ENCODE measurements at regions not wholly inside any gene's neighbourhood (a gene's known extent, or its start where the extent isn't known, plus 50 kb on each side); places are given as distances from the start of the nearest gene placed in this dataset.

GRCh38 chr10:124288486-124288885, 130.2 kb downstream of the OAT start:
- no peak for DNase-seq

- no peak for DNase-seq
Measured at GRCh38 chr10:124287791-124288190, 130.9 kb downstream of the OAT start.

- DNase-seq: no peak
Measured at GRCh38 chr10:124287071-124287685, 131.5 kb downstream of the OAT start.

- no peak for DNase-seq
Measured at GRCh38 chr10:124286621-124287020, 132.1 kb downstream of the OAT start.

GRCh38 chr10:124285587-124286527, 132.9 kb downstream of the OAT start:
- DNase-seq: no peak

- DNase-seq: no peak
Measured at GRCh38 chr10:124283949-124284250, 134.8 kb downstream of the OAT start.

GRCh38 chr10:124283215-124283948, 135.3 kb downstream of the OAT start:
- DNase-seq: no peak

GRCh38 chr10:124282326-124282725, 136.4 kb downstream of the OAT start:
- DNase-seq: no peak

- DNase-seq: no peak
Measured at GRCh38 chr10:124281666-124282065, 137.1 kb downstream of the OAT start.

- no peak for DNase-seq
Measured at GRCh38 chr10:124280916-124281315, 137.8 kb downstream of the OAT start.

- DNase-seq: no peak
Measured at GRCh38 chr10:124279882-124280281, 138.8 kb downstream of the OAT start.

GRCh38 chr10:124279298-124279697, 139.4 kb downstream of the OAT start:
- DNase-seq: no peak

GRCh38 chr10:124278356-124278755, 140.4 kb downstream of the OAT start:
- no peak for DNase-seq

GRCh38 chr10:124273141-124273540, 145.6 kb downstream of the OAT start:
- DNase-seq: no peak

- no peak for DNase-seq
Measured at GRCh38 chr10:124271676-124272075, 147.0 kb downstream of the OAT start.

- no peak for DNase-seq
Measured at GRCh38 chr10:124270530-124271327, 148.0 kb downstream of the OAT start.

GRCh38 chr10:124268976-124269375, 149.7 kb downstream of the OAT start:
- DNase-seq: no peak

- DNase-seq: no peak
Measured at GRCh38 chr10:124267911-124268549, 150.7 kb downstream of the OAT start.

- DNase-seq: peak; percentile 49 to 58 (median 49)
Measured at GRCh38 chr10:124267231-124267885, 151.4 kb downstream of the OAT start.

- DNase-seq: no peak
Measured at GRCh38 chr10:124266468-124267230, 152.1 kb downstream of the OAT start.

Measured in muscle of back (tissue), 3 donors.